H9 (cell line): ENCODE measurements at regions not wholly inside any gene's neighbourhood (a gene's known extent, or its start where the extent isn't known, plus 50 kb on each side); places are given as distances from the start of the nearest gene placed in this dataset.

Experiments
- DNase-seq: peaks from one replicate; pipeline ENCODE4 v3.0.0-alpha.2; 2017
- H2AFZ ChIP-seq: one replicate; pipeline ENCODE4 v1.6.1; 2013; ENCODE audit warnings: mild to moderate bottlenecking, low read length, control low read depth, moderate library complexity
- H2AK5ac ChIP-seq: 2 replicates; pipeline ENCODE4 v1.6.1; 2013; ENCODE audit warnings: low read length, control low read depth, mixed read lengths; ENCODE audit not compliant: insufficient read length
- H2BK120ac ChIP-seq: one replicate; pipeline ENCODE4 v1.6.1; 2013; ENCODE audit warnings: low read depth, mild to moderate bottlenecking, low read length, control low read depth, inconsistent platforms; ENCODE audit not compliant: poor library complexity, severe bottlenecking
- H2BK12ac ChIP-seq: 2 replicates; pipeline ENCODE4 v1.6.1; 2013; ENCODE audit warnings: low read length, control low read depth, mixed read lengths, low read depth; ENCODE audit not compliant: insufficient read length
- H2BK15ac ChIP-seq: 2 replicates; pipeline ENCODE4 v1.6.1; 2013; ENCODE audit warnings: low read depth, low read length, control low read depth
- H2BK20ac ChIP-seq: one replicate; pipeline ENCODE4 v1.6.1; 2013; ENCODE audit warnings: low read depth, mild to moderate bottlenecking, low read length, control low read depth, inconsistent platforms; ENCODE audit not compliant: poor library complexity, severe bottlenecking
- H2BK5ac ChIP-seq: 2 replicates; pipeline ENCODE4 v1.6.1; 2013; ENCODE audit warnings: low read length, control low read depth, mixed read lengths; ENCODE audit not compliant: insufficient read length
- H3K14ac ChIP-seq: 2 replicates; pipeline ENCODE4 v1.6.1; 2013; ENCODE audit warnings: low read length, control low read depth; ENCODE audit not compliant: insufficient read depth
- H3K18ac ChIP-seq: 2 replicates; pipeline ENCODE4 v1.6.1; 2013; ENCODE audit warnings: low read depth, mild to moderate bottlenecking, mixed read lengths, low read length, control low read depth; ENCODE audit not compliant: insufficient read length
- H3K23ac ChIP-seq: 2 replicates; pipeline ENCODE4 v1.6.1; 2013; ENCODE audit warnings: low read length, control low read depth, mixed read lengths, low read depth; ENCODE audit not compliant: insufficient read length
- H3K23me2 ChIP-seq: 2 replicates; pipeline ENCODE4 v1.6.1; 2013; ENCODE audit warnings: low read depth, mild to moderate bottlenecking, mixed read lengths, low read length, control low read depth; ENCODE audit not compliant: insufficient read length, poor library complexity, severe bottlenecking
- H3K27ac ChIP-seq: 2 replicates; pipeline ENCODE4 v1.5.1; 2013; ENCODE audit warnings: low read length, control low read depth, mixed read lengths, low read depth; ENCODE audit not compliant: insufficient read length
- H3K27me3 ChIP-seq: 2 replicates; pipeline ENCODE4 v1.6.1; 2013; ENCODE audit warnings: low read length, control low read depth, inconsistent platforms; ENCODE audit not compliant: insufficient read depth
- H3K4ac ChIP-seq: 2 replicates; pipeline ENCODE4 v1.6.1; 2013; ENCODE audit warnings: low read depth, mild to moderate bottlenecking, control low read depth, inconsistent platforms, low read length, moderate library complexity
- H3K4me1 ChIP-seq: 2 replicates; pipeline ENCODE4 v1.6.1; 2013; ENCODE audit warnings: low read length, control low read depth, inconsistent platforms; ENCODE audit not compliant: insufficient read depth
- H3K4me2 ChIP-seq: 2 replicates; pipeline ENCODE4 v1.6.1; 2013; ENCODE audit warnings: low read length, control low read depth, mixed read lengths; ENCODE audit not compliant: insufficient read length, insufficient read depth
- H3K56ac ChIP-seq: 2 replicates; pipeline ENCODE4 v1.6.1; 2013; ENCODE audit warnings: low read depth, mild to moderate bottlenecking, mixed read lengths, low read length, control low read depth; ENCODE audit not compliant: insufficient read length
- H3K79me1 ChIP-seq: 2 replicates; pipeline ENCODE4 v1.6.1; 2013; ENCODE audit warnings: low read depth, mild to moderate bottlenecking, moderate library complexity, low read length, control low read depth, inconsistent platforms; ENCODE audit not compliant: insufficient read depth, poor library complexity, severe bottlenecking
- H3K79me2 ChIP-seq: 2 replicates; pipeline ENCODE4 v1.6.1; 2013; ENCODE audit warnings: low read length, control low read depth, inconsistent platforms; ENCODE audit not compliant: insufficient read depth
- H3K9ac ChIP-seq: 2 replicates; pipeline ENCODE4 v1.6.1; 2013; ENCODE audit warnings: low read length, control low read depth, mixed read lengths; ENCODE audit not compliant: insufficient read length; ENCODE audit errors: extremely low read depth
- H3K9me3 ChIP-seq: one replicate; pipeline ENCODE4 v1.6.1; 2013; ENCODE audit warnings: low read depth, low read length, inconsistent platforms; ENCODE audit not compliant: control insufficient read depth
- H3T11ph ChIP-seq: one replicate; pipeline ENCODE4 v1.6.1; 2013; ENCODE audit warnings: mild to moderate bottlenecking, low read length, control low read depth, inconsistent platforms
- H4K20me1 ChIP-seq: one replicate; pipeline ENCODE4 v1.6.1; 2013; ENCODE audit not compliant: control insufficient read depth, insufficient read length, insufficient read depth
- H4K5ac ChIP-seq: 2 replicates; pipeline ENCODE4 v1.6.1; 2013; ENCODE audit warnings: low read depth, mild to moderate bottlenecking, mixed read lengths, low read length, control low read depth; ENCODE audit not compliant: insufficient read length
- H4K8ac ChIP-seq: replicated peaks from 2 replicates; pipeline ENCODE4 v1.6.1; 2013; ENCODE audit warnings: low read length, control low read depth, mixed read lengths, low read depth; ENCODE audit not compliant: insufficient read length
- H4K91ac ChIP-seq: 2 replicates; pipeline ENCODE4 v1.6.1; 2013; ENCODE audit warnings: low read depth, mild to moderate bottlenecking, moderate library complexity, mixed read lengths, low read length, control low read depth; ENCODE audit not compliant: insufficient read length
- H3K27ac Mint-ChIP-seq, 3 experiments: 2 replicates in 2 of 3; 3 replicates in 1 of 3; pipeline ENCODE4 v1.8.0; 2020 to 2021; ENCODE audit warnings: mixed read lengths in 3 of 3, mild to moderate bottlenecking in 1 of 3, moderate library complexity in 1 of 3
- H3K27me3 Mint-ChIP-seq: 2 replicates; pipeline ENCODE4 v1.8.0; 2021; ENCODE audit warnings: low read depth, mild to moderate bottlenecking, moderate library complexity, mixed read lengths
- H3K36me3 Mint-ChIP-seq, 3 experiments: 2 replicates in 2 of 3; 3 replicates in 1 of 3; pipeline ENCODE4 v1.8.0; 2020 to 2021; ENCODE audit warnings: low read depth in 3 of 3, mixed read lengths in 3 of 3; ENCODE audit not compliant: insufficient read depth in 1 of 3
- H3K4me1 Mint-ChIP-seq, 2 experiments: 2 replicates each; pipeline ENCODE4 v1.8.0; 2020; ENCODE audit warnings: mixed read lengths in 2 of 2
- H3K4me3 Mint-ChIP-seq, 2 experiments: 2 replicates in 1 of 2; 3 replicates in 1 of 2; pipeline ENCODE4 v1.8.0; 2020 to 2021; ENCODE audit warnings: mild to moderate bottlenecking in 2 of 2, mixed read lengths in 2 of 2, moderate library complexity in 1 of 2
- H3K9me3 Mint-ChIP-seq, 2 experiments: 2 replicates in 1 of 2; 3 replicates in 1 of 2; pipeline ENCODE4 v1.8.0; 2020; ENCODE audit warnings: mild to moderate bottlenecking in 2 of 2, mixed read lengths in 2 of 2, moderate library complexity in 1 of 2
- WGBS: extraction: QIAGEN DNeasy Blood & Tissue Kit; methylation state at CpG from one replicate; pipeline ENCODE4 v1.1.7; 2013; ENCODE audit warnings: missing lambda C conversion rate, low lambda C conversion rate, mixed read lengths; ENCODE audit not compliant: insufficient read length; ENCODE audit errors: extremely low coverage; 5-methylcytosine and 5-hydroxymethylcytosine counted together
- TF ChIP-seq, protein P1 (sequence below): fragments of 200-600 bp; sonication (generic); conservative IDR thresholded peaks from 3 replicates; pipeline ENCODE4 v1.8.0; 2021; ENCODE audit warnings: antibody characterized with exemption, mild to moderate bottlenecking

DNA sequence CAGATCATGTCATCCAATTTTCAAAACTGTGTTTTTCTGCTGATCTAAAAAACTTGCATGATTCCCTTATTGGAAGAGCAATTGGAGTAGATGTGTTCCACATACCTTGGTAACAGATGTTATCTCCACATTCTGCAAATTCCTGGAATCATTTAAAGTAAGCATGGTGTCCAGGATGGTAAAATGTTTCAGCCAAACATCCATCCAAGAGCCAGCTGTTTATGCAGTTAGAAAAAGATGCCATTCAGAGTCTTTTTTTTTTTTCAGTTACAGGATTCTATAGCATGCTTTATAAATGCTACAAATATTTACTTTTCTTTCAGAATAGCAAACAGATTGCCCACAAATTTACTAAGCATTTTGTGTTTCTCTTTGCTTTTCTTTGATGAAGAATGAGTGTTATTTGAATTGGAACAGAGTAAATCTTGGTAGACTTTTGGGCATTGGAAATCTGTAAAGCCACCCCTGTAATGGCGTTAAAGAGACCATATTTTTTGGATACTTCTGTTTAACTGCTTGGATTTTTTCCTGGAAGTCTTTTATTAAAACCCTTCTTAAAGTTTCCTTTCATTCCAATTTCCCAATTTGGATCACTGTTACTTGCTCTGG, 149.8 kb downstream of the GNAT3 start:
- Histone ChIP-seq H4K20me1 (no peaks in the 10 kb centered on the region), H2AK5ac (no peak overlapping the region), H2BK120ac (no peak overlapping the region), H2AFZ (no peak overlapping the region), H3K56ac (no peak overlapping the region), H2BK5ac (no peak overlapping the region), H3K23me2 (no peaks in the 10 kb centered on the region), H4K8ac (no peak overlapping the region), H3K23ac (no peak overlapping the region), H3T11ph (no peak overlapping the region), H3K4ac (no peak overlapping the region), H3K9ac (no peak overlapping the region), H4K91ac (no peak overlapping the region), H3K27ac (no peak overlapping the region), H3K27me3 (no peaks in the 10 kb centered on the region), H2BK12ac (no peak overlapping the region), H4K5ac (no peak overlapping the region), H2BK15ac (no peak overlapping the region), H3K79me1 (no peaks in the 10 kb centered on the region), H3K4me1 (no peaks in the 10 kb centered on the region), H3K14ac (no peak overlapping the region), H2BK20ac (no peak overlapping the region), H3K18ac (no peak overlapping the region), H3K9me3 (no peaks in the 10 kb centered on the region), H3K79me2 (no peaks in the 10 kb centered on the region), H3K4me2 (no peak overlapping the region)
- Mint-ChIP-seq H3K27ac (no peak overlapping the region), H3K27me3 (no peaks in the 10 kb centered on the region), H3K4me1 (no peaks in the 10 kb centered on the region), H3K4me3 (no peak overlapping the region), H3K36me3 (peaks cover 0 to 11% (median 0%) of the 10 kb centered on the region in 3 experiments; a peak in 3 of 7 replicates), H3K9me3 (peaks cover 6 to 10% of the 10 kb centered on the region in 2 experiments; a peak in 4 of 5 replicates)
- no CpG with 5 or more reads among the region's 1 CpG for WGBS
- DNase-seq: no peak
- TF ChIP-seq, protein P1, sequence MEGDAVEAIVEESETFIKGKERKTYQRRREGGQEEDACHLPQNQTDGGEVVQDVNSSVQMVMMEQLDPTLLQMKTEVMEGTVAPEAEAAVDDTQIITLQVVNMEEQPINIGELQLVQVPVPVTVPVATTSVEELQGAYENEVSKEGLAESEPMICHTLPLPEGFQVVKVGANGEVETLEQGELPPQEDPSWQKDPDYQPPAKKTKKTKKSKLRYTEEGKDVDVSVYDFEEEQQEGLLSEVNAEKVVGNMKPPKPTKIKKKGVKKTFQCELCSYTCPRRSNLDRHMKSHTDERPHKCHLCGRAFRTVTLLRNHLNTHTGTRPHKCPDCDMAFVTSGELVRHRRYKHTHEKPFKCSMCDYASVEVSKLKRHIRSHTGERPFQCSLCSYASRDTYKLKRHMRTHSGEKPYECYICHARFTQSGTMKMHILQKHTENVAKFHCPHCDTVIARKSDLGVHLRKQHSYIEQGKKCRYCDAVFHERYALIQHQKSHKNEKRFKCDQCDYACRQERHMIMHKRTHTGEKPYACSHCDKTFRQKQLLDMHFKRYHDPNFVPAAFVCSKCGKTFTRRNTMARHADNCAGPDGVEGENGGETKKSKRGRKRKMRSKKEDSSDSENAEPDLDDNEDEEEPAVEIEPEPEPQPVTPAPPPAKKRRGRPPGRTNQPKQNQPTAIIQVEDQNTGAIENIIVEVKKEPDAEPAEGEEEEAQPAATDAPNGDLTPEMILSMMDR: no peak
